HepG2 (cell line): ENCODE measurements at regions not wholly inside any gene's neighbourhood (a gene's known extent, or its start where the extent isn't known, plus 50 kb on each side); places are given as distances from the start of the nearest gene placed in this dataset.

Source experiments
- ATAC-seq: fragments of 200-7000 bp; cut with Tn5 transposase; 3 replicates; pipeline ENCODE4 v1.9.1; 2020; ENCODE audit warnings: mild to moderate bottlenecking, moderate library complexity
- BruUV-seq: library from RNA; stranded (reverse); fragments of 400-500 nt; replicated peaks from 2 replicates; lab custom pipeline; 2021; lab: Mats Ljungman, UMichigan
- CTCF ChIA-PET: fragments of 300-600 bp; formaldehyde crosslinking; extraction: SDS; loops from one replicate; lab custom pipeline; 2021; ENCODE audit warnings: low total read pairs, inconsistent platforms, low intra/inter-chr PET ratio; lab: Yijun Ruan, JAX
- POLR2A ChIA-PET: fragments of 350-600 bp; sonication (Branson Sonifier 250); formaldehyde crosslinking; loops from one replicate; lab custom pipeline; 2020; ENCODE audit warnings: antibody characterized with exemption, inconsistent platforms; lab: Yijun Ruan, JAX
- DNase-seq: peaks from one replicate; pipeline ENCODE4 v3.0.0-alpha.2; 2015; ENCODE audit warnings: low spot score
- FAIRE-seq: peaks from 3 replicates; lab custom pipeline; 2011; peaks lifted over from hg19 to GRCh38; lab: Jason Lieb, UNC
- H2AFZ ChIP-seq: one replicate; pipeline ENCODE4 v1.6.1; 2011; ENCODE audit warnings: low read length, inconsistent platforms
- H3K27ac ChIP-seq: fragments of 300-600 bp; 3 replicates; pipeline ENCODE4 v1.8.0; 2011; ENCODE audit warnings: mixed run types, mild to moderate bottlenecking, mixed read lengths, low read length, inconsistent platforms; ENCODE audit not compliant: insufficient read depth; ENCODE audit errors: extremely low read length
- H3K27me3 ChIP-seq, 2 experiments: fragments of 200-600 bp in 1 of 2; 2 replicates in 1 of 2; 3 replicates in 1 of 2; pipeline versions ENCODE4 v1.6.0 to v1.8.0; 2011; ENCODE audit warnings: low read length in 2 of 2, mild to moderate bottlenecking in 2 of 2, moderate library complexity in 2 of 2, inconsistent platforms in 1 of 2; ENCODE audit not compliant: insufficient read depth in 2 of 2, control insufficient read depth in 1 of 2
- H3K36me3 ChIP-seq, 2 experiments: fragments of 200-600 bp in 1 of 2; replicated peaks in 1 of 2; 2 replicates in 1 of 2; 3 replicates in 1 of 2; pipeline versions ENCODE4 v1.5.1 to v1.8.0; 2011; ENCODE audit warnings: low read length in 2 of 2, inconsistent platforms in 1 of 2; ENCODE audit not compliant: insufficient read depth in 2 of 2, control insufficient read depth in 1 of 2
- H3K4me1 ChIP-seq: 2 replicates; pipeline ENCODE4 v1.5.1; 2012; ENCODE audit warnings: low read length, inconsistent platforms; ENCODE audit not compliant: insufficient read depth
- H3K4me2 ChIP-seq: 2 replicates; pipeline ENCODE4 v1.6.0; 2011; ENCODE audit warnings: low read depth, low read length, inconsistent platforms
- H3K4me3 ChIP-seq, 3 experiments: fragments of 200-600 bp in 1 of 3; sonication (generic), shearing (Covaris generic) in 1 of 3; replicated peaks in 1 of 3; 2 replicates each; pipeline ENCODE4 v1.5.1; 2011 to 2016; ENCODE audit warnings: low read length in 3 of 3, inconsistent platforms in 2 of 3, low read depth in 2 of 3, mild to moderate bottlenecking in 2 of 3, control low read depth in 1 of 3, mixed read lengths in 1 of 3; ENCODE audit not compliant: insufficient read depth in 1 of 3
- H3K79me2 ChIP-seq: one replicate; pipeline ENCODE4 v1.6.1; 2011; ENCODE audit warnings: low read length, inconsistent platforms; ENCODE audit not compliant: insufficient read depth
- H3K9ac ChIP-seq: 2 replicates; pipeline ENCODE4 v1.6.0; 2011; ENCODE audit warnings: mild to moderate bottlenecking, low read depth, low read length, inconsistent platforms; ENCODE audit not compliant: insufficient read depth
- H3K9me3 ChIP-seq: 2 replicates; pipeline ENCODE4 v1.5.1; 2012; ENCODE audit warnings: mild to moderate bottlenecking, low read length
- H4K20me1 ChIP-seq: 2 replicates; pipeline ENCODE4 v1.6.0; 2011; ENCODE audit warnings: inconsistent platforms, mild to moderate bottlenecking, low read length, moderate library complexity; ENCODE audit not compliant: insufficient read depth
- CHD2 ChIP-seq: IDR thresholded peaks from 2 replicates; pipeline ENCODE4 v1.6.1; 2011; ENCODE audit warnings: low read depth, low read length, improper control_type of control experiment
- IKZF1 ChIP-seq: fragments of 450-650 bp; IDR thresholded peaks from 2 replicates; pipeline ENCODE4 v1.7.1; 2016
- MTF2 ChIP-seq: sonication (generic); formaldehyde crosslinking; IDR thresholded peaks from 2 replicates; pipeline ENCODE4 v1.5.0; 2020; ENCODE audit warnings: missing genetic modification reagents, borderline replicate concordance
- NBN ChIP-seq: fragments of 450-650 bp; conservative IDR thresholded peaks from 2 replicates; pipeline ENCODE4 v1.6.1; 2017
- NFRKB ChIP-seq: fragments of 450-650 bp; IDR thresholded peaks from 2 replicates; pipeline ENCODE4 v1.6.1; 2017
- THAP7 ChIP-seq: sonication (generic); formaldehyde crosslinking; IDR thresholded peaks from 2 replicates; pipeline ENCODE4 v1.8.1; 2023; ENCODE audit warnings: mild to moderate bottlenecking, missing genetic modification reagents
- ZNF557 ChIP-seq: sonication (generic); formaldehyde crosslinking; IDR thresholded peaks from 2 replicates; pipeline ENCODE4 v1.4.0; 2020; ENCODE audit warnings: missing genetic modification reagents
- ZNF629 ChIP-seq: sonication (generic); formaldehyde crosslinking; conservative IDR thresholded peaks from 2 replicates; pipeline ENCODE4 v1.5.0; 2020; ENCODE audit warnings: missing genetic modification reagents
- ZNF713 ChIP-seq: sonication (generic); formaldehyde crosslinking; IDR thresholded peaks from 2 replicates; pipeline ENCODE4 v1.4.0; 2020; ENCODE audit warnings: mild to moderate bottlenecking, missing genetic modification reagents
- ZNF770 ChIP-seq: sonication (generic); formaldehyde crosslinking; IDR thresholded peaks from 2 replicates; pipeline ENCODE4 v1.5.0; 2020; ENCODE audit warnings: mild to moderate bottlenecking, missing genetic modification reagents
- WGBS: methylation state at CpG from one replicate; pipeline ENCODE4 v1.1.6; 2017; ENCODE audit warnings: low lambda C conversion rate; 5-methylcytosine and 5-hydroxymethylcytosine counted together
- in situ Hi-C: cut with HindIII; loops from 2 replicates; pipeline ENCODE4 v1.10.0; 2017; ENCODE audit warnings: low pct_unique_long_range_greater_than_20kb; ENCODE audit not compliant: extremely low pct_ligation_motif_present
- intact Hi-C: fragments of 100-400 bp; cut with micrococcal nuclease; formaldehyde crosslinking; loops from one replicate; pipeline ENCODE4 v1.10.0; 2022; ENCODE audit not compliant: unreplicated experiment
- TF ChIP-seq, protein P1 (sequence below): IDR thresholded peaks from 2 replicates; pipeline ENCODE4 v1.6.1; 2016
- TF ChIP-seq, protein P2 (sequence below): sonication (generic); formaldehyde crosslinking; IDR thresholded peaks from 2 replicates; pipeline ENCODE4 v1.4.0; 2020; ENCODE audit warnings: missing genetic modification reagents
- TF ChIP-seq, protein P3 (sequence below): sonication (generic); formaldehyde crosslinking; IDR thresholded peaks from 2 replicates; pipeline ENCODE4 v1.4.0; 2020; ENCODE audit warnings: missing genetic modification reagents
- TF ChIP-seq, protein P4 (sequence below): sonication (generic); formaldehyde crosslinking; IDR thresholded peaks from 2 replicates; pipeline ENCODE4 v1.4.0; 2020; ENCODE audit warnings: missing genetic modification reagents, borderline replicate concordance

DNA sequence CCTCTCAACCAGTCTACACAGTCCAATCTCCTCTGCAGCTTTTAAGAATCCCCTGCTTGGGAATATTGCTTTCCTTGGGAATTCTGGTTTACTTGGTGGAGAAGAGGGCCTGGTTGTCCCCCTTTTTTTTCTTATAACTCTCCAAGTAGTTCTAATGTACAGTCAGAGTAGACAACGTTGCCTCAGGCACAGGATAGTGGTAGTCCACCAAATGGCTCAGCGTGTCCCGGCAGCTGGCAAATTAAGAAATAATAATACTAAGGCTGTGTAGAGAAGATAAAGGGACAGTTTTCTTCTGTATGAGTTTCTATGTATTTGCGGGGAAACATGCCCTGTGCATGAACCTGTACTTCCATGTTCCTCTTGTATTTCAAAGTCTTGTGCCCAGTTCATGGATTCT is 145.7 kb upstream of the RREB1 start:
- Histone ChIP-seq H3K27me3 (no peaks in the 10 kb centered on the region; a peak in 1 of 5 replicates), H3K27ac (no peak overlapping the region), H3K36me3 (no peaks in the 10 kb centered on the region), H3K9me3 (no peaks in the 10 kb centered on the region), H3K4me1 (peaks cover 16% of the 10 kb centered on the region), H3K79me2 (no peaks in the 10 kb centered on the region), H3K4me3 (no peak overlapping the region), H3K4me2 (no peak overlapping the region), H4K20me1 (no peaks in the 10 kb centered on the region), H2AFZ (no peak overlapping the region), H3K9ac (no peak overlapping the region)
- no peak for TF ChIP-seq IKZF1
- TF ChIP-seq NFRKB, result no peak
- TF ChIP-seq, protein P1, sequence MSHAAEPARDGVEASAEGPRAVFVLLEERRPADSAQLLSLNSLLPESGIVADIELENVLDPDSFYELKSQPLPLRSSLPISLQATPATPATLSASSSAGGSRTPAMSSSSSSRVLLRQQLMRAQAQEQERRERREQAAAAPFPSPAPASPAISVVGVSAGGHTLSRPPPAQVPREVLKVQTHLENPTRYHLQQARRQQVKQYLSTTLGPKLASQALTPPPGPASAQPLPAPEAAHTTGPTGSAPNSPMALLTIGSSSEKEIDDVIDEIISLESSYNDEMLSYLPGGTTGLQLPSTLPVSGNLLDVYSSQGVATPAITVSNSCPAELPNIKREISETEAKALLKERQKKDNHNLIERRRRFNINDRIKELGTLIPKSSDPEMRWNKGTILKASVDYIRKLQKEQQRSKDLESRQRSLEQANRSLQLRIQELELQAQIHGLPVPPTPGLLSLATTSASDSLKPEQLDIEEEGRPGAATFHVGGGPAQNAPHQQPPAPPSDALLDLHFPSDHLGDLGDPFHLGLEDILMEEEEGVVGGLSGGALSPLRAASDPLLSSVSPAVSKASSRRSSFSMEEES, result no peak
- TF ChIP-seq ZNF557, result no peak
- TF ChIP-seq ZNF629, result no peak
- TF ChIP-seq ZNF713, result no peak
- TF ChIP-seq ZNF770 (CRISPR knock-in tag), result no peak
- TF ChIP-seq MTF2 (CRISPR knock-in tag), result no peak
- TF ChIP-seq, protein P2, sequence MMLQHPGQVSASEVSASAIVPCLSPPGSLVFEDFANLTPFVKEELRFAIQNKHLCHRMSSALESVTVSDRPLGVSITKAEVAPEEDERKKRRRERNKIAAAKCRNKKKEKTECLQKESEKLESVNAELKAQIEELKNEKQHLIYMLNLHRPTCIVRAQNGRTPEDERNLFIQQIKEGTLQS (CRISPR knock-in tag), result no peak
- TF ChIP-seq, protein P3, sequence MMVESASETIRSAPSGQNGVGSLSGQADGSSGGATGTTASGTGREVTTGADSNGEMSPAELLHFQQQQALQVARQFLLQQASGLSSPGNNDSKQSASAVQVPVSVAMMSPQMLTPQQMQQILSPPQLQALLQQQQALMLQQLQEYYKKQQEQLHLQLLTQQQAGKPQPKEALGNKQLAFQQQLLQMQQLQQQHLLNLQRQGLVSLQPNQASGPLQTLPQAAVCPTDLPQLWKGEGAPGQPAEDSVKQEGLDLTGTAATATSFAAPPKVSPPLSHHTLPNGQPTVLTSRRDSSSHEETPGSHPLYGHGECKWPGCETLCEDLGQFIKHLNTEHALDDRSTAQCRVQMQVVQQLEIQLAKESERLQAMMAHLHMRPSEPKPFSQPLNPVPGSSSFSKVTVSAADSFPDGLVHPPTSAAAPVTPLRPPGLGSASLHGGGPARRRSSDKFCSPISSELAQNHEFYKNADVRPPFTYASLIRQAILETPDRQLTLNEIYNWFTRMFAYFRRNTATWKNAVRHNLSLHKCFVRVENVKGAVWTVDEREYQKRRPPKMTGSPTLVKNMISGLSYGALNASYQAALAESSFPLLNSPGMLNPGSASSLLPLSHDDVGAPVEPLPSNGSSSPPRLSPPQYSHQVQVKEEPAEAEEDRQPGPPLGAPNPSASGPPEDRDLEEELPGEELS (CRISPR knock-in tag), result no peak
- TF ChIP-seq NBN, result no peak
- no peak for TF ChIP-seq THAP7 (CRISPR knock-in tag)
- TF ChIP-seq, protein P4, sequence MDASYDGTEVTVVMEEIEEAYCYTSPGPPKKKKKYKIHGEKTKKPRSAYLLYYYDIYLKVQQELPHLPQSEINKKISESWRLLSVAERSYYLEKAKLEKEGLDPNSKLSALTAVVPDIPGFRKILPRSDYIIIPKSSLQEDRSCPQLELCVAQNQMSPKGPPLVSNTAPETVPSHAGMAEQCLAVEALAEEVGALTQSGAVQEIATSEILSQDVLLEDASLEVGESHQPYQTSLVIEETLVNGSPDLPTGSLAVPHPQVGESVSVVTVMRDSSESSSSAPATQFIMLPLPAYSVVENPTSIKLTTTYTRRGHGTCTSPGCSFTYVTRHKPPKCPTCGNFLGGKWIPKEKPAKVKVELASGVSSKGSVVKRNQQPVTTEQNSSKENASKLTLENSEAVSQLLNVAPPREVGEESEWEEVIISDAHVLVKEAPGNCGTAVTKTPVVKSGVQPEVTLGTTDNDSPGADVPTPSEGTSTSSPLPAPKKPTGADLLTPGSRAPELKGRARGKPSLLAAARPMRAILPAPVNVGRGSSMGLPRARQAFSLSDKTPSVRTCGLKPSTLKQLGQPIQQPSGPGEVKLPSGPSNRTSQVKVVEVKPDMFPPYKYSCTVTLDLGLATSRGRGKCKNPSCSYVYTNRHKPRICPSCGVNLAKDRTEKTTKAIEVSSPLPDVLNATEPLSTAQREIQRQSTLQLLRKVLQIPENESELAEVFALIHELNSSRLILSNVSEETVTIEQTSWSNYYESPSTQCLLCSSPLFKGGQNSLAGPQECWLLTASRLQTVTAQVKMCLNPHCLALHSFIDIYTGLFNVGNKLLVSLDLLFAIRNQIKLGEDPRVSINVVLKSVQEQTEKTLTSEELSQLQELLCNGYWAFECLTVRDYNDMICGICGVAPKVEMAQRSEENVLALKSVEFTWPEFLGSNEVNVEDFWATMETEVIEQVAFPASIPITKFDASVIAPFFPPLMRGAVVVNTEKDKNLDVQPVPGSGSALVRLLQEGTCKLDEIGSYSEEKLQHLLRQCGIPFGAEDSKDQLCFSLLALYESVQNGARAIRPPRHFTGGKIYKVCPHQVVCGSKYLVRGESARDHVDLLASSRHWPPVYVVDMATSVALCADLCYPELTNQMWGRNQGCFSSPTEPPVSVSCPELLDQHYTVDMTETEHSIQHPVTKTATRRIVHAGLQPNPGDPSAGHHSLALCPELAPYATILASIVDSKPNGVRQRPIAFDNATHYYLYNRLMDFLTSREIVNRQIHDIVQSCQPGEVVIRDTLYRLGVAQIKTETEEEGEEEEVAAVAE (CRISPR knock-in tag), result no peak
- no peak for TF ChIP-seq CHD2
- in situ Hi-C loops, result no loop called here
- 77% methylated on average over 4 of the region's 4 CpGs for WGBS
- ATAC-seq (no peak), FAIRE-seq (no peak), DNase-seq (no peak)
- BruUV-seq, result no TSS peak
- ChIA-PET POLR2A (no interaction called here), CTCF (no interaction called here)
- intact Hi-C loops, result no loop called here
